SK-N-MC (cell line): ENCODE measurements at regions not wholly inside any gene's neighbourhood (a gene's known extent, or its start where the extent isn't known, plus 50 kb on each side); places are given as distances from the start of the nearest gene placed in this dataset.

Experiments
- EZH2 ChIP-seq: fragments of 200-600 bp; sonication (generic); IDR thresholded peaks from one replicate; pipeline ENCODE4 v1.6.1; 2017; ENCODE audit warnings: antibody characterized with exemption
- FOXP2 ChIP-seq: optimal IDR thresholded peaks from 2 replicates; pipeline ENCODE3; 2011; ENCODE audit warnings: mild to moderate bottlenecking, moderate library complexity; ENCODE audit not compliant: insufficient read depth; ENCODE audit errors: extremely low read length, control extremely low read depth
- POLR2AphosphoS5 ChIP-seq: IDR thresholded peaks from 2 replicates; pipeline ENCODE4 v1.6.1; 2012; ENCODE audit warnings: mild to moderate bottlenecking, low read depth, low read length, borderline replicate concordance

GRCh38 chr3:76370749-76371520 is 585.6 kb upstream of the ZNF717 start:
- no peak for TF ChIP-seq EZH2
- TF ChIP-seq POLR2AphosphoS5 = no peak
- no peak for TF ChIP-seq FOXP2
